Left lung (tissue), 4 donors: ENCODE measurements at regions not wholly inside any gene's neighbourhood (a gene's known extent, or its start where the extent isn't known, plus 50 kb on each side); places are given as distances from the start of the nearest gene placed in this dataset.

Source experiments
- ATAC-seq: fragments of 200-7000 bp; cut with Tn5 transposase; one replicate; pipeline ENCODE4 v1.9.1; 2020; ENCODE audit warnings: moderate library complexity
- DNase-seq, 4 donors: peaks; one replicate each; pipeline ENCODE4 v3.0.0-alpha.2; 2013 to 2020
- H3K27ac ChIP-seq, 2 donors: fragments of 200-600 bp; sonication (generic) in 1 of 2; one replicate each; pipeline versions ENCODE4 v1.5.0 to v1.8.0; 2020 to 2021
- H3K27me3 ChIP-seq, 2 donors: fragments of 200-600 bp; sonication (generic) in 1 of 2; one replicate each; pipeline versions ENCODE4 v1.5.0 to v1.8.0; 2020 to 2021
- H3K36me3 ChIP-seq, 2 donors: fragments of 200-600 bp; sonication (generic) in 1 of 2; one replicate each; pipeline versions ENCODE4 v1.5.0 to v1.8.0; 2020 to 2021
- H3K4me1 ChIP-seq, 2 donors: fragments of 200-600 bp; one replicate each; pipeline ENCODE4 v1.8.0; 2021
- H3K4me3 ChIP-seq, 2 donors: fragments of 200-600 bp; sonication (generic) in 1 of 2; one replicate each; pipeline versions ENCODE4 v1.5.0 to v1.8.0; 2020 to 2021; ENCODE audit warnings: mild to moderate bottlenecking in 1 of 2
- H3K9me3 ChIP-seq, 2 donors: fragments of 200-600 bp; sonication (generic) in 1 of 2; one replicate each; pipeline versions ENCODE4 v1.5.0 to v1.8.0; 2020 to 2021
- CTCF ChIP-seq, 2 donors: fragments of 200-600 bp; sonication (generic) in 1 of 2; IDR thresholded peaks; one replicate each; pipeline versions ENCODE4 v1.5.0 to v1.8.0; 2021; ENCODE audit warnings: antibody characterized with exemption in 2 of 2
- intact Hi-C, 2 donors: fragments of 100-400 bp; cut with DNase I; formaldehyde crosslinking; loops; one replicate each; pipeline versions ENCODE4 v1.11.2 to v1.14.2; 2022
- donor health status: DM: no; HTN: yes; CAD: no.
- donor health status: DM: no; HTN: no; CAD: no.

- Histone ChIP-seq H3K4me1 (no peaks in the 10 kb centered on the region), H3K27ac (no peak overlapping the region), H3K36me3 (no peaks in the 10 kb centered on the region), H3K4me3 (no peak overlapping the region), H3K9me3 (no peaks in the 10 kb centered on the region), H3K27me3 (no peaks in the 10 kb centered on the region)
- no peak for ATAC-seq
- DNase-seq, result no peak
- no peak for TF ChIP-seq CTCF (IDR thresholded peaks at IDR 0.05)
- intact Hi-C loops, result no loop called here
These were observed 73.9 kb upstream of the PIAS1 start for GRCh38 chr15:67980171-67980570.

- intact Hi-C loops, result no loop called here
- H3K27me3 ChIP-seq, result no peaks in the 10 kb centered on the region
- DNase-seq (no peak), ATAC-seq (no peak)
- H3K36me3 ChIP-seq, result no peaks in the 10 kb centered on the region
- H3K9me3 ChIP-seq, result no peaks in the 10 kb centered on the region
- H3K4me3 ChIP-seq, result no peak overlapping the region
- TF ChIP-seq CTCF (IDR thresholded peaks at IDR 0.05), result no peak
- H3K4me1 ChIP-seq, result no peaks in the 10 kb centered on the region
- no peak overlapping the region for H3K27ac ChIP-seq
These were observed 73.1 kb upstream of the PIAS1 start for GRCh38 chr15:67980773-67981685.

GRCh38 chr15:67981848-67982247, 72.3 kb upstream of the PIAS1 start:
- DNase-seq, result no peak
- Histone ChIP-seq H3K4me3 (no peak overlapping the region), H3K36me3 (no peaks in the 10 kb centered on the region), H3K9me3 (no peaks in the 10 kb centered on the region), H3K27me3 (no peaks in the 10 kb centered on the region), H3K4me1 (no peaks in the 10 kb centered on the region), H3K27ac (no peak overlapping the region)
- no peak for TF ChIP-seq CTCF (IDR thresholded peaks at IDR 0.05)
- no peak for ATAC-seq
- intact Hi-C loops, result no loop called here

- no peak overlapping the region for H3K27ac ChIP-seq
- no peaks in the 10 kb centered on the region for H3K36me3 ChIP-seq
- DNase-seq (no peak), ATAC-seq (no peak)
- H3K9me3 ChIP-seq, result no peaks in the 10 kb centered on the region
- TF ChIP-seq CTCF (IDR thresholded peaks at IDR 0.05), result no peak
- H3K27me3 ChIP-seq, result no peaks in the 10 kb centered on the region
- intact Hi-C loops, result no loop called here
- H3K4me1 ChIP-seq, result no peaks in the 10 kb centered on the region
- no peak overlapping the region for H3K4me3 ChIP-seq
These were observed 62.4 kb upstream of the PIAS1 start for GRCh38 chr15:67991706-67992105.

- no peaks in the 10 kb centered on the region for H3K36me3 ChIP-seq
- no peak overlapping the region for H3K4me3 ChIP-seq
- intact Hi-C loops, result no loop called here
- ATAC-seq (no peak), DNase-seq (no peak)
- no peaks in the 10 kb centered on the region for H3K27me3 ChIP-seq
- H3K9me3 ChIP-seq, result no peaks in the 10 kb centered on the region
- TF ChIP-seq CTCF (IDR thresholded peaks at IDR 0.05), result no peak
- H3K27ac ChIP-seq, result no peak overlapping the region
- H3K4me1 ChIP-seq, result no peaks in the 10 kb centered on the region
These were observed 61.7 kb upstream of the PIAS1 start for GRCh38 chr15:67992411-67992810.
